Caco-2 (cell line): ENCODE measurements at regions not wholly inside any gene's neighbourhood (a gene's known extent, or its start where the extent isn't known, plus 50 kb on each side); places are given as distances from the start of the nearest gene placed in this dataset.

Experiments used
- BruUV-seq: library from RNA; stranded (reverse); fragments of 400-500 nt; replicated peaks from 2 replicates; lab custom pipeline; 2021; lab: Mats Ljungman, UMichigan
- CTCF ChIA-PET: fragments of 300-600 bp; sonication (Branson Sonifier 250); formaldehyde crosslinking; loops from one replicate; lab custom pipeline; 2022; ENCODE audit warnings: antibody characterized with exemption; lab: Charles Lee
- POLR2A ChIA-PET: fragments of 300-600 bp; sonication (Branson Sonifier 250); formaldehyde crosslinking; loops from one replicate; lab custom pipeline; 2022; ENCODE audit warnings: antibody characterized with exemption; lab: Charles Lee
- DNase-seq, 2 experiments: peaks; one replicate each; pipeline versions ENCODE4 v3.0.0 to v3.0.0-alpha.2; 2020 to 2022
- H3K27me3 ChIP-seq: replicated peaks from 2 replicates; pipeline ENCODE4 v1.6.0; 2011; ENCODE audit warnings: low read length; ENCODE audit not compliant: control insufficient read depth, insufficient read depth
- H3K36me3 ChIP-seq: 2 replicates; pipeline ENCODE4 v1.5.1; 2011; ENCODE audit warnings: low read length; ENCODE audit not compliant: control insufficient read depth, insufficient read depth
- H3K4me1 ChIP-seq: fragments of 250-450 bp; sonication (Bioruptor Pico); 2 replicates; pipeline ENCODE4 v1.5.1; 2020; ENCODE audit warnings: mild to moderate bottlenecking
- H3K4me3 ChIP-seq: 2 replicates; pipeline ENCODE4 v1.5.1; 2011; ENCODE audit warnings: low read depth, mild to moderate bottlenecking, control low read depth, low read length
- H3K9me3 ChIP-seq: fragments of 250-450 bp; sonication (Bioruptor Pico); 2 replicates; pipeline ENCODE4 v1.5.1; 2020; ENCODE audit warnings: mild to moderate bottlenecking, moderate library complexity
- H3K27ac Mint-ChIP-seq: one replicate; pipeline ENCODE4 v1.8.0; 2022; ENCODE audit warnings: mixed read lengths; ENCODE audit not compliant: unreplicated experiment
- H3K27me3 Mint-ChIP-seq: one replicate; pipeline ENCODE4 v1.8.0; 2022; ENCODE audit warnings: mixed read lengths; ENCODE audit not compliant: insufficient read depth, unreplicated experiment
- H3K36me3 Mint-ChIP-seq: one replicate; pipeline ENCODE4 v1.8.0; 2022; ENCODE audit warnings: mild to moderate bottlenecking, mixed read lengths; ENCODE audit not compliant: insufficient read depth, unreplicated experiment
- H3K4me1 Mint-ChIP-seq: one replicate; pipeline ENCODE4 v1.8.0; 2022; ENCODE audit warnings: low read depth, mixed read lengths; ENCODE audit not compliant: unreplicated experiment
- H3K4me3 Mint-ChIP-seq: one replicate; pipeline ENCODE4 v1.8.0; 2022; ENCODE audit warnings: mild to moderate bottlenecking, moderate library complexity, mixed read lengths; ENCODE audit not compliant: unreplicated experiment
- H3K9me3 Mint-ChIP-seq: one replicate; pipeline ENCODE4 v1.8.0; 2022; ENCODE audit warnings: mixed read lengths; ENCODE audit not compliant: unreplicated experiment
- intact Hi-C: fragments of 100-400 bp; cut with micrococcal nuclease; formaldehyde crosslinking; loops from one replicate; pipeline ENCODE4 v1.10.0; 2022; ENCODE audit not compliant: unreplicated experiment
- TF ChIP-seq, protein P1 (sequence below), 2 experiments: fragments of 200-600 bp in 1 of 2; IDR thresholded peaks; 1 replicate in 1 of 2; 2 replicates in 1 of 2; pipeline versions ENCODE4 v1.5.1 to v1.8.0; 2011 to 2022; ENCODE audit warnings: antibody characterized with exemption in 1 of 2, control low read depth in 1 of 2, inconsistent platforms in 1 of 2, low read depth in 1 of 2, low read length in 1 of 2, mild to moderate bottlenecking in 1 of 2, moderate library complexity in 1 of 2; ENCODE audit not compliant: insufficient read depth in 1 of 2, severe bottlenecking in 1 of 2, unreplicated experiment in 1 of 2

GRCh38 chr16:17559394-17559793 lies 88.6 kb upstream of the XYLT1 start:
- no peak for DNase-seq
- POLR2A ChIA-PET = no interaction called here

GRCh38 chr16:17557949-17558348 lies 87.2 kb upstream of the XYLT1 start:
- no peak for DNase-seq
- Mint-ChIP-seq H3K27ac (no peak overlapping the region), H3K27me3 (peaks cover 5% of the 10 kb centered on the region), H3K9me3 (no peaks in the 10 kb centered on the region), H3K36me3 (no peaks in the 10 kb centered on the region), H3K4me3 (no peak overlapping the region), H3K4me1 (no peaks in the 10 kb centered on the region)
- intact Hi-C loops = no loop called here
- TF ChIP-seq, protein P1, sequence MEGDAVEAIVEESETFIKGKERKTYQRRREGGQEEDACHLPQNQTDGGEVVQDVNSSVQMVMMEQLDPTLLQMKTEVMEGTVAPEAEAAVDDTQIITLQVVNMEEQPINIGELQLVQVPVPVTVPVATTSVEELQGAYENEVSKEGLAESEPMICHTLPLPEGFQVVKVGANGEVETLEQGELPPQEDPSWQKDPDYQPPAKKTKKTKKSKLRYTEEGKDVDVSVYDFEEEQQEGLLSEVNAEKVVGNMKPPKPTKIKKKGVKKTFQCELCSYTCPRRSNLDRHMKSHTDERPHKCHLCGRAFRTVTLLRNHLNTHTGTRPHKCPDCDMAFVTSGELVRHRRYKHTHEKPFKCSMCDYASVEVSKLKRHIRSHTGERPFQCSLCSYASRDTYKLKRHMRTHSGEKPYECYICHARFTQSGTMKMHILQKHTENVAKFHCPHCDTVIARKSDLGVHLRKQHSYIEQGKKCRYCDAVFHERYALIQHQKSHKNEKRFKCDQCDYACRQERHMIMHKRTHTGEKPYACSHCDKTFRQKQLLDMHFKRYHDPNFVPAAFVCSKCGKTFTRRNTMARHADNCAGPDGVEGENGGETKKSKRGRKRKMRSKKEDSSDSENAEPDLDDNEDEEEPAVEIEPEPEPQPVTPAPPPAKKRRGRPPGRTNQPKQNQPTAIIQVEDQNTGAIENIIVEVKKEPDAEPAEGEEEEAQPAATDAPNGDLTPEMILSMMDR (IDR thresholded peaks at IDR 0.05; ENCODE audit: insufficient read depth in 1 of 2, low read depth in 1 of 2, low read length in 1 of 2, severe bottlenecking in 1 of 2, unreplicated experiment in 1 of 2) = no peak
- H3K9me3 ChIP-seq = no peaks in the 10 kb centered on the region
- ChIA-PET POLR2A (no interaction called here), CTCF (interaction anchor here (1.8 kb wide), 1 partner anchor 21 kb away, joined by 12 read pairs; no protein-coding TSS in a partner anchor)
- H3K27me3 ChIP-seq = no peaks in the 10 kb centered on the region
- H3K36me3 ChIP-seq = no peaks in the 10 kb centered on the region
- no TSS peak for BruUV-seq
- peaks cover 5% of the 10 kb centered on the region for H3K4me1 ChIP-seq
- H3K4me3 ChIP-seq = no peak overlapping the region

More at GRCh38 chr16:17559394-17559793, 88.6 kb upstream of the XYLT1 start:
- Mint-ChIP-seq H3K4me3 (no peak overlapping the region), H3K9me3 (no peaks in the 10 kb centered on the region), H3K36me3 (no peaks in the 10 kb centered on the region), H3K27me3 (peaks cover 5% of the 10 kb centered on the region), H3K27ac (no peak overlapping the region), H3K4me1 (no peaks in the 10 kb centered on the region)
- Histone ChIP-seq H3K4me1 (peaks cover 5% of the 10 kb centered on the region), H3K36me3 (no peaks in the 10 kb centered on the region), H3K9me3 (no peaks in the 10 kb centered on the region), H3K27me3 (no peaks in the 10 kb centered on the region), H3K4me3 (no peak overlapping the region)
- TF ChIP-seq, protein P1 (IDR thresholded peaks at IDR 0.05; ENCODE audit: insufficient read depth in 1 of 2, low read depth in 1 of 2, low read length in 1 of 2, severe bottlenecking in 1 of 2, unreplicated experiment in 1 of 2) = no peak
- CTCF ChIA-PET = no interaction called here
- intact Hi-C loops = no loop called here
- BruUV-seq = no TSS peak

DNA sequence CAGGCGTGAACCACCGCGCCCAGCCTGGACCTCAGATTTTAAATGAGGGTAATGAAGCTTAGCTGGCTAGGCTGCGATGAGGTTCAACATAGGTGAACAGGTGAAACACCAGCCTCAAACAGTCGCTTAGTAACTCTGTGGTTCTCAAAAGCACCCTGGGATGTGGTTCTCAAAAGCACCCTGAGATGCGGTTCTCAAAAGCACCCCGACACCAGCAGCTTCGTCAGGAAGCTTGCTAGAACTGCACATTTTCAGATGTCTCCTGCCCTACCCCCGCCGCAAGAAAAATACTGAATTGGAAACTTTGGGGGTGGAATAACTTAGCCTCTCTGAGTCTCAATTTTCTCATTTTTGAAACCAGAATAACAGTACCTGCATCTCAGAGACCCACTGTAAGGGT lies 86.7 kb upstream of the XYLT1 start:
- Mint-ChIP-seq H3K4me1 (no peaks in the 10 kb centered on the region), H3K4me3 (no peak overlapping the region), H3K27me3 (peaks cover 3% of the 10 kb centered on the region), H3K36me3 (no peaks in the 10 kb centered on the region), H3K9me3 (no peaks in the 10 kb centered on the region), H3K27ac (no peak overlapping the region)
- Histone ChIP-seq H3K27me3 (no peaks in the 10 kb centered on the region), H3K36me3 (no peaks in the 10 kb centered on the region), H3K9me3 (no peaks in the 10 kb centered on the region), H3K4me1 (peaks cover 5% of the 10 kb centered on the region), H3K4me3 (no peak overlapping the region)
- POLR2A ChIA-PET = no interaction called here
- CTCF ChIA-PET = interaction anchor here (1.8 kb wide), 1 partner anchor 22 kb away, joined by 12 read pairs; no protein-coding TSS in a partner anchor
- intact Hi-C loops = no loop called here
- no peak for DNase-seq
- no TSS peak for BruUV-seq
- TF ChIP-seq, protein P1 (IDR thresholded peaks at IDR 0.05; ENCODE audit: insufficient read depth in 1 of 2, low read depth in 1 of 2, low read length in 1 of 2, severe bottlenecking in 1 of 2, unreplicated experiment in 1 of 2) = no peak
